ENCODE measurements at regions not wholly inside any gene's neighbourhood (a gene's known extent, or its start where the extent isn't known, plus 50 kb on each side); places are given as distances from the start of the nearest gene placed in this dataset.

DNA sequence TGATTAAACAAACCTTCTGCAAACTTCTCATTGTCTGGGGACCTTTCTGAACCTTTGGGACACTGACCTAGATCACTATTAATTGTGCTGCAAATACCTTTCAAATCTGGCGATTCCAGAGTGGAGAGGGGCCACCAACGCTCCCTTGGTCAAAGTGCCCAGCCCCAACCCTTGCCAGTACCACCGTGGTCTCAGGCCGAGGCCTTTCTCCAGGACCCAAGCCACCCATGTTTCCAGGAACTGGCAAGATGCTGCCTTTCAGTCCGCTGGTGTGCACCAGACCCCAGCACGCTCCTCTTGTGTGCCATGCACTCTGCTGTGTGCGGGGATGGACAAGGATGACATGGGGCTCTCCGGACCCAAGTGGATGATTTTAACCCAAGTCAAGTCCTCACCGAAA lies 91.1 kb upstream of the MGMT start:
- no peak for DNase-seq (ENCODE audit: low read depth)

DNA sequence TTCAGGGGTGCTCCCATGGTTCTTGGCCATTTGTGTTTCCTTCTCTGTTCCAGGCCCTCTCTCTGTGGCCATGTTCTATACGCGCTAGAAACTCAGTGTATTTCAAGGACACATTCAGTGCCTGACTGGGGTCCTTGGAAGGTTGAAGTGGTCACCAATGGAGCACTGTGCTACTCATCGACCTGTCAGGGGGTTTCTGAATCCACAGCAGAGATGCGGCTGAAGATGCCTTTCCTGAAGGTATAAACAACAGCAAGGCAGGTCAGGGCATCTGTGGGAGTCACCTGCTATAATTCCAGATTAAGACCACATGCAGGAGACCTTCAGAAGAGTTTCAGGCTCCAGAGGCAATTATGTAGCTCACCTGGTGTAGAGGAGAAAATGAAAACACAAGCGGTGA lies 86.8 kb upstream of the MGMT start:
- DNase-seq (ENCODE audit: low read depth) = no peak

DNA sequence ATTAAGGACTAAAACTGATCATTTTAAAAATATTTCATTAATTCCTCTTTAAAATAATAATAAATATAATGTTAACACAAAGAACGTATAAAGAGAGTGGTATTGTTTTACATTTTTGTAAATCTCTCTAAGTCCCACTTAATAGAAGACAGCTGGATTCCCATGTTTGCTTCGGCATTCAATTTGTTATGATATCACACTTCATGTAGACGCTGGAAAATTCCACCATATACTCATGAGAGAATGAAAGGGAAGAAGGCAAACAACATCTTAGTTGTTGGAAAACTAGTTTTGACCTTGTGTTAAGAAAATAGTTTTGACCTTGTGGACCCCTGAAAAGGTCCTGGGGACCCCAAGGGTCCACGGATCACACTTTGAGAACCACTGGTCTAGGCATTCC lies 85.3 kb upstream of the MGMT start:
- no peak for DNase-seq (ENCODE audit: low read depth)

DNA sequence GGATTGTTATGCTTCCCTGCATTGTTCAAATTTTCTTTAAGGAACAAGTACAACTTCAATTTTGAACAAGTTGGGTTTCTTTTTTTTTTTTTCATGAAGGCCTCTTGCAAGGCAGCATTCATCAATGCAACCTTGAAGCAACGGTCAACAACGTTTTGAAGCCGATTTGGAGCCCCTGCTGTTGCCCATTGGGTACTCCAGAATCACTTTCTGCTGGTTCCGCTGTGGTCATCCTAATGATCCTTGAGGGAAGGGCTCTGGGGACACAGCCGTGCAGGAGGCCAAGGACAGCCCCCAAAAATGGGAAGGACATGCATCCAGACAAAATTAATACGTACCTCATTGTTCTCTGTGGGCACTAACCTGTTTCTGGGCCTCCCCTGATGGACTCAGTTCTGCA lies 84.6 kb upstream of the MGMT start:
- no peak for DNase-seq (ENCODE audit: low read depth)

DNA sequence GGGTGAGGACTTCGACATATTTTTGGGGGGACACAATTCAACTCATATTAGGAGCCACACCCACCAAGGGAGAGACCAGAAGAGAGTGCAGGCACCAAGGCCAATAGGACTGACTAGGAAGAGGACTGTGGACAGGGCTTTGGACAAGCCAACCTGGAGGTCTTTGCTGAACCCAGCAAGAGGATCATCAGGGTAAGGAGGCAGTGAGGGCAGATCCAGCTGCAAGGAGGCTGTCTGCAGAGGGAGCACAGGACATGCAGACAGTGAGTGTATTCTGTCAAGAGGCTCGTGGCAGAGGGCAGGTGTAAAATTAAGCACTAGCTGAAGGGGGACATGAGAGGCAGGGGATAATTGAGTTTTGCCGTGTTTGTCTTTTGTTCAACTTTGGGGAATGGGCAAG lies 83.4 kb upstream of the MGMT start:
- no peak for DNase-seq (ENCODE audit: low read depth)

DNA sequence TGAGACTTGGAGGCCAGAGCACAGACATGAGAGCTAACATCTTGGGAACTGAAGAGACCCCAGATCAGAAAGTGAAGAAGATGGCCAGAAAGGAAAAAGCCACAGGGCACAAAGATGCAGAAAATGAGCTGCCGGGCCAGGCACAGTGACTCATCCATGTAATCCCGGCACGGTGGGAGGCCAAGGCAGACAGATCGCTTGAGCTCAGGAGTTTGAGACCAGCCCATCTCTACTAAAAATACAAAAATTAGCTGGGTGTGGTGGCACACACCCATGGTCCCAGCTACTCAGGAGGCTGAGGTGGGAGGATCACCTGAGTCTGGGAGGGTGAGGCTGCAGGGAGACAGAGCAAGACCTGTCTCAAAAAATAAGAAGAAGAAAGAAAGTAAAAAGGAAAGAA lies 81.4 kb upstream of the MGMT start:
- no peak for DNase-seq (ENCODE audit: low read depth)

DNA sequence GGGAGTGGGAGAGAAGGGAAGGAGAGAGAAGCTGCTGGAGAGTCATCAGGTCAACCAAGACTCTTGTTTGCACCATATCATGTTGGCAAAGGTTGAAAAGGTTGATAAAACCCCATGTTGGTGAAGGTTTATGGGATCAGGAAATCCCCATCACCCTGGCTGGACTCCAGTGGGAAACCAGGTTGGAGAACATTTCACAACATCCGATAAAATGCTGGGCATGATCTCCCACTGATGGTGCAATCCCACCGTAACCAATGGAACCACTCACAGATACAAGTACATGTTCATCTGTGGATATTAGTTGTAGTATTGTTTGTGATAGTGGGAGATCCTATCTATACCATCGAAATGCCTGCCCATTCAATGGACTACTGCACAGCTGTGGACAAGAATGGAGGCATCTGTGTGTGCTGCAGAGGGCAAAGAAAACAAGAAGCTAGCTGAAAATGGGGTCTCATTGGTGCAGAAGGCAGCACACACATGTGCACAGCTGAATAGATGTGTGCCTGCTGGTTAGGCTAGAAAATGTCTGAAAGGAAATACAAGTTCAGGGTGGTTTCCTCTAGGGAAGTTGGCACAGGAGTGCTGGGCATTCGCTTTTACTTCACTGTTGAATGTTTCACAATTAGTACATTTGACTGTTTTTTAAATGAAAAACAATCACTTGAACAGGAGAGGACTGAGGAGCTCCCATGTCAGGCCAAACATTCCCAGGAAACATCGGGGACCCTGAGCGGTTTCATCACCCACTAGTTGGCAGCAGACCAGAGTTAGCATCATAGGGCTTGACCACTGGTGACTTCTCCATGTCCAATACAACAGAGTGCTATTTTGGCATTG lies 80.4 kb upstream of the MGMT start:
- no peak for DNase-seq (ENCODE audit: low read depth)

DNA sequence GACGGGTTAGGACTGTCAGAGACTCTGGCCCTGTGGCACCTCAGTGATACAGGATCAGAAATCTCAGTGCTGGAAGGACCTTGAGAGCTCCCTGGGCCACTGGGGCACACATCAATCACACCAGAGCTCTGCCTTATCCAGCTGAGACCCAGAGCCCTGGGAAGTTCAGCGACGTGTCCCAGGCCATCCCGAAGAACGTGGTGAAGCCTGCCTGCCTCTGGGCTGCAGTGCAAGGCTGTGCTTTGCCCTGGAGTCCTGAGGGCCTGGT lies 79.8 kb upstream of the MGMT start:
- DNase-seq (ENCODE audit: low read depth) = no peak

DNA sequence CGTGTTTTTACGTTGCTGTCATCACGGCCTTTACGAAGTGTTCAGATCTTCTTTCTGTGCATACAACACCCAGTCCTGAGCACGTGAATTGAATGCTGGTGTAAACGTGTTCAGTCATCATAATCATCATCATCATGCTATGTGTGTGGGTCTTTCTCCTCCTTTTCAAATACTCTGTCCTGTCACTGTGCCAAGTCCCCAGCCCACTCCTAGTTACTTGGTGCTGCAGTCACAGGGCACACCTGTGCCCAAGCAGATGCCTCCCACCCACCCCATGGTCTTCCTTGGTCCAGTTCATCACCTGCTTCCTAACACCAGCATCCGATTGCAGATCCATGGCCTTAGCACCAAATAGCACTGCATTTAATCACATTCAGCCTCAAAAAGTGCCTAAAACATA lies 78.6 kb upstream of the MGMT start:
- DNase-seq (ENCODE audit: low read depth) = no peak

DNA sequence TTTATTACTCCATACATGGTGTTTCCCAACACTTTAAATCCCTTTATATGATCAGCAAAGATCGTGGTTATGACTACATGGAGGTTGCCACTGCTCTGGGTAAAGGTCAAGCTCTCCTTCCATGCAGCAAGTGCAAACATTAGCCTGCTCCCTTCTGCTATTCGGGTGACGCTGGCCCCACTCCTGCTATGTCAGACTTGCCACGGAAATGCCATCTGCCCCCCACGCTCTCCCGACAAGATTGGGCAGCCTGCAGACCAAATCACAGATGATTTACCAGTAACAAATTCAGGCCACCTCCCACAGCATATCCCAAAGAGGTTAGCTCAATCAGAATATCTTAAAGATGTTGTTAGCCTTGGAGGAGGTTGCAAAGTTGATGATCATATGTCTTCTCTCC lies 77.8 kb upstream of the MGMT start:
- DNase-seq (ENCODE audit: low read depth) = no peak

DNA sequence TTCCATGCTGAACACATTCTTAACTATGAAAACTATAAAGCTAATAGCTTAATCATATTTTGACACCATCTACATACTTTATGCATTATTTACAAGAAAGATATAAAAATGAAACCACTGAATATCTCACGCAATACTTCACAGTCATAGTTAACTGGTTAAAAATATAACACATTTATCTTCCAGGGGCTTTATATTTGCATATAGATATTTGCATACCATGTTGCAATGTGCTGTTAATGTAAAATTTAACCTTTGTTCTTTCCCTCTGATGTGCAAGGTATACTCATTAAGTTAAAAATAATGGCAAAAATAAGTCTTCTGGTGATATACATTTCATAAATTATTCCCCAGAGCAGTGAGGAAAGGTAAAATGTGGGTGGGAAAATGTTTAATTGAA lies 76.9 kb upstream of the MGMT start:
- DNase-seq (ENCODE audit: low read depth) = no peak

DNA sequence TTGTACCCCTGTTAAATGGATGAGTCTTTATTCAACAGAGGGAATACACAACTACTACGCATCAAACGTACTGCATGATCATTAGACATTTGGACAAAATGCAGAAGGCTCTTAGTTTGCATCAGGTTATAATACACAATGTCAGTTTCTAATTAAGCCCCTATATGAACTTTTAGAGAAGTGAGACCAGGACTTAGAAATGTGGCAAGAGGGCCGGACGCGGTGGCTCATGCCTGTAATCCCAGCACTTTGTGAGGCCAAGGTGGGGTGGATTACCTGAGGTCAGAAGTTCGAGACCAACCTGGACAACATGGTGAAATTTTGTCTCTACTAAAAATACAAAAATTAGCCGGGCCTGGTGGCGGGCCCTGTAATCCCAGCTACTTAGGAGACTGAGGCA lies 76.3 kb upstream of the MGMT start:
- DNase-seq (ENCODE audit: low read depth) = no peak

DNA sequence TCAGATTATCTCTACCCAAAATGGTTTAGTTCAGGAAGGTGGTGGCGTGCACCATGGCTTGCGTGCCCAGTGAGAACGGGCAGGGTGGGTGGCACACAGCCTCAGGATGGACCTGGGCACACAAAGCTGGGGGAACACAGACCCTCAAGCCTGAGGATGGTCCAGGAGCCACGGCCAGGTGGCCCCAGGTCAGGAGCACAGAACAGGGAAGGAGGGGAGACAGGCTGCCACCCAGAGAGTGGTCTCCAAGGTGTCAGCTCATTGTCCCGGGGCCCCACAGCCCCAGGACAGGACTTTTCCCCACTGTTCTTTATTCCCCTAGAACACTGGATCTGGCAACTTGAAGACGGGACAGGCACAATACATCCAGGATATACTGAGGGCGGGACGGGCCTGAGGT lies 75.6 kb upstream of the MGMT start:
- no peak for DNase-seq (ENCODE audit: low read depth)

DNA sequence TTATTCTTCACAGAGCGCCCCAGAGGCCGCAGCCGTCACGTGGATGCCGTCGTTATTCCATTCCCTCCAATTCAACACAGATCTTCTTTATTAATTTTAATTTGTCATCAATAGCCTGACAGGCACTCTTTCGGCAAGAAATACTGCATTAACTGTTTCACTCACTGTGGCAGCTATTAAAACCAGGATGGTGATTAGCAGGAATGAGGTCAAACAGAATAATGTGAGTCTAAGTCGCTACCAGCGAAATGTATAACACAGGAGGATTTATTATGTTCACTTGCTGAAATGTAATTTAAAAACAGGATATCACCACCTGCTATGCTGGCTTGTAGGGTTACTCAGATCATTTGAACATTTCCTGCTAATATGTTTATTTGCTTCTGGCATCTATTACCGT lies 74.2 kb upstream of the MGMT start:
- DNase-seq (ENCODE audit: low read depth) = no peak

DNA sequence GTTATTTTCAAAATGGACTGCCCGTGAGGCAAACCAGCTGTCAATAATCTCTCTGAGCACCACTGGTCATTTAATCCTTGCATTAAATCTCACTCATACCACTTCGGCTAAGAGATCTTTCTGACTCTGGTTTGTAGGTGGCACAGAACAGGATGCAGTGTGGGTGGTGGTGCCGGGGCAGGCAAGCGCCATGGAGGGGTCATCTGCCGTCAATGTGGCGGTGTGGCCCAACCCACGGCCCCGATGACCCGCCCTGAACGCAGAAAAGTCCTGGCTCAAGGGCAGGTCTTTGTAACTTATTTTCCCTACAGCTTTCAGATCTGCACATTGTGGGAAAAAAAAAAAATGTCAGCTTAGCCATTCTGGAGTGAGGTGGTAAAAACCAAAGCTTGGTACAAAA lies 73.2 kb upstream of the MGMT start:
- DNase-seq (ENCODE audit: low read depth) = no peak

DNA sequence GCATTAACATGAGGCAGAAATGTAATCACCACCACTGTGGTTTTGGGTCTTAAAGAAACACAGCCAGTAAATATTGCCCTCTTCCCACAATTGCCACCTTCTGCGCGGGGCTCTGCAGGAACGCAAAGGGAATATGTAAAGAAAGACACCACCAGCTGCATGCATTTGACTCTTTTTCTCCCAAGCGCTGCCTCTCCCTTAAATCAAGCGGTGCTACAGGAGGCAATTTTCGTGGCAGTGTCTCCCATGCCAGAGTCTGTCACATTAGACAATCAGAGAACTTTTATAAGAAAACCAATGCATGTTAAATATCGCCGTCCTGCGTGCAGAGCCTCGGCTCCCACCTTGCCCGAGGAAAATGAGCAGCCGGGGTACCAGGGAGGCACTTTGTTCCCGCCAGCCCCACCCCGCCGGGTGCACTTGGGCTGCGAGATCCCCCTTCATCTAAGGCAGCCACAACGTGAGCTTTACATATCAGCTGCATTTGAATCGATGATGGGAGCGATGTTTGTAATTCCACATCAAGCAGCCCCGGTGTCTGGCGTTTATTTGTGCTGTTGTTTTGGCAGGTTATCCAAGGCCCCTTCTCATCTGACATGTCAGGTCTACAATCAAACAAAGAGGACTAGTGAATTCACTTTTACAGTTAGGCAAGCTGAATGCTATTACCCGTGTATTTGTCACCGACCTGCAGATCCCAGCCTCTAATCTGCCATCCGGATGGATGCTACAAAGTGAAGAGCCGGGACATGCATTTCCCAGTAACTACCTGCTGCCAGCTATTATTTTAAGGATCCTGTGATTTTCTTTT lies 72.3 kb upstream of the MGMT start:
- no peak for DNase-seq (ENCODE audit: low read depth)

DNA sequence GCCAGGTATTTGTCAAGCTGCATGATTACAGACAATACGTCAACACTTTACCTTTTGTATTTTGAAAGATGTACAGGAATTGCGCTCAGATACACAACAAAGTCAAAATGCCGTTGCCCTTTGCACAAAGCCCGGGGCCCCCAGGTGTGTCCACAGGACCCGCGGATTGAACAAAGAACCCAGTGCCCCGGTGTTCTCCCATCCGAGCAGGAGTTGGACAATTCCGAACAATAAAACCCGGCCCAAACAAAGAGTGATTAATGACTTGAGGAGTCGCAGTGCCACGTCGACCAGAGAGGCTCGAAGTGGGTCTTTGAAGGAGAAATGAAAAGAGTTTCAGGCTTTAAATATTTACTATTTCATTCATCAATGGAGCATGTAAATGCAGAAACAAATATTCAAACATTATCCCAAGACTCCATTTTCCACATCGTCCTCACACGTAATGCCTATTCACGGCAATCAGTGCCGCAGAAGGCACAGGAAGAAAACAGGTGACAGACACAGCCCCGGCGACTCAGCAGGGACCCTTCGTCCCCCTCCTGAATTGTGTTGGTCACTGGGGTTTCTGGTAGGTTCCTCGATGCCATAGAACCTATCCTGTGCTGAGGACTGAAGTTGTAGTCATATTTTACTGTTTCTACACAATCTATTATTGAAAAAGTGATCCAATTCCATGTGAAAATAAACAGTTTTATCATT lies 70.9 kb upstream of the MGMT start:
- no peak for DNase-seq (ENCODE audit: low read depth)

DNA sequence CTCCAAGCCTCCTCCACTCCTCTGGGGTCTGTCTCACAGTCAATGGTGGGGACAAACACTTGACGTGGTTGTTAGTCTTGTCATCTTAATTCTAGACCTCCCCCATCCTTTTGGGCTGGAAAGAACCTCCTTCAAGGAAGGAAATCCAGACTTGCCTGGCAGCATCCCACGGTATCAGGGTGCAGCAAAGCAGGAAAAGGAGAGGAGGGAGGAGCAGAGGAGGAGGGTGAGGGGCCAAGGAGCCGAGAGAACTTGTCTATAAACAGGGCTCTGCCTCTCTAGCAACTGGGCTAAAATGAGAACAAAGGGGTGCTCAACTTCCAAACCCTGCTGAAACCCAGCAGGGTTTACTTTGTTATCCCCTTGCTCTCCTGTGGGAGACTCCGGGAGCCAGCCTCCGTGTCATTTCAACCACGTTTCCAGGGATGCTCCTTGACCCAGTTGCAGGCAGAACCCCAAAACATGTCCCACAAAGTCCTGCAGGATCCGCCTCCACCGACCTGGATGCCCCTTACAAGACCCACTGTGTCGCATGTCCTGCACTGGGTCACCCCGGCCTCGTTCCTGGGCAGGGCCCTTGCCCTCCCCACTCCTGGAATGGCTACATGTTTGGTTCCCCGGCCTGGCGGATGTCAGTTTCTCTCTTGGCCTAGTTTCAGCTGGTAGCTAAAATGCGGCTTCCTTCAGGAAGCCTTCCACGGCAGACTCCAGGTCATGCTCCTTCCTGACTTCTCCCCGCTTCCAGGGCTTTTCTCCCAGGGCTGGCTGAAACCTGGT lies 69.7 kb upstream of the MGMT start:
- no peak for DNase-seq (ENCODE audit: low read depth)

DNA sequence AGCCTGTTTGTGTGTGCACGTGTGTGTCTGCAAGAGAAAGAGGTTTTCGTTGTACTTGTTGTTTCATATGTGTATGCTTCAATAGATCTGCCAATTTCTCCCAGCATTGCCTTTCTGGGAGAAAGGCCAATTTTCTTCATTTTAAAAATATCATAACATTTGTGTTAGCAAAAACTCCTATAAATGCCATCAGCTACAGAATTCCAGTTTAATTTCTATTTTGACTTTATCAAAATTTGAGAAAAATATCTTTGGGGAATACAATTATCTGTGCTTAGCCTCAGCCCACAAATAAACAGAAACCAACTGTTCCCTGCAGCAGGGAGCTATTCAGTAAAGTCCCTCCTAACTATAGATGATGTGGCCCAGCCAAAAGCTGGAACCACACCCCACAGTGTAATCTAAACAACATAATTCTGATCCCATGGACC lies 68.3 kb upstream of the MGMT start:
- no peak for DNase-seq (ENCODE audit: low read depth)

DNA sequence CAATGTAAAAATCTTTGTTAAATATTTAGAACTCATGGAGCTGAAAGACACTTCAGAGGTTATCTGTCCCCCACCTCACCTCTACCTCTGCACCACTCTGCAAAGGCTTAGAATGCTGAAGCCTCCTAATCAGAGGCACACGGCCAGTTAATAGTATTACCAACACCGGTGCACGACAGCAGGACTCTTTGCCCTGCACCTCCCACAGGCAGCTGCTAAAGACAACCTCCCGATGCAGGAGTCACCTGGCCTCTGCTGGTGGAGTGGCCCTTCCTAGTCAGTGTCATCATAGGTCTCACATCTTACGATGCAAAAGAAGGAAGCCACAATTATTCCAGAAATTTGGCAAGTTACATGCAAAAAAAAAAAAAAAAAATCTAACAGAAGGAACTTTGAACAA lies 66.6 kb upstream of the MGMT start:
- no peak for DNase-seq (ENCODE audit: low read depth)

DNA sequence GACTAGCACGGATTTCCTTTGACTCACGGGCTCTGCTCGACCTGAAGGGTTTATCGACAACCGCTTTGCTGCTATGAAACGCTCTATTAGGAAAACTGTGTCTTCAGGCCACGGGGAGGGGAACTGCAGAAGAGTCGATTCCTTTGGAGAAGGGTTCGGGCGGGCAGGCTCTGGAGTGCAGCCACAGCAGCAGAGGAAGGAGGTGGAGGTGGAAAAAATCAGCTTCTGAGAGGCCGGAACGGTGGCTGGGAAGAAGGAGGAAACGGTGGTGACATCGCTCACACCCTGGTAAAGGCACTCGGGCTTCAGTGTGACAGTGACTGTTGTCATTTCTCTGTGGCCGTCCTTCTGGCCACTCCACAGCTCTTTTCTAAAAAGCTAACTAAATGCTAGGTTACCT lies 64.6 kb upstream of the MGMT start:
- DNase-seq (ENCODE audit: low read depth) = no peak

DNA sequence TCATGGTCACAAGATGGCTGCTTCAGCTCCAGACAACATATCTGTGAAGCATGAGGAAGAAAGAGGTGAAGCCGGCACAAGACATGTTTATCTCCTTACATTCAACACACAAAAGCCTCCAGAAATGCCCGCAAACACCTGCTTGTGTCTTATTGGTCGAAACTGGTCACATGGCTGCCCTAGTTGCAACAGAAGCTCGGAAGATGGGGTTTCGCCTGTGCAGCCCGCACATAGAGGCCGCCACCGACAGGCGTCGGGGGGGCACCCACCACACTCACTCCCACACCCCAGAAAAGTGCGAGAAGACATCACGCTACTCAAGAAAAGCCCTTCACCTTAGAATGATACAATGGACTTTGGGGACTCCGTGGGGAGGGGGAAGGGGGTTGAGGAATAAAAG lies 63.0 kb upstream of the MGMT start:
- DNase-seq (ENCODE audit: low read depth) = no peak

DNA sequence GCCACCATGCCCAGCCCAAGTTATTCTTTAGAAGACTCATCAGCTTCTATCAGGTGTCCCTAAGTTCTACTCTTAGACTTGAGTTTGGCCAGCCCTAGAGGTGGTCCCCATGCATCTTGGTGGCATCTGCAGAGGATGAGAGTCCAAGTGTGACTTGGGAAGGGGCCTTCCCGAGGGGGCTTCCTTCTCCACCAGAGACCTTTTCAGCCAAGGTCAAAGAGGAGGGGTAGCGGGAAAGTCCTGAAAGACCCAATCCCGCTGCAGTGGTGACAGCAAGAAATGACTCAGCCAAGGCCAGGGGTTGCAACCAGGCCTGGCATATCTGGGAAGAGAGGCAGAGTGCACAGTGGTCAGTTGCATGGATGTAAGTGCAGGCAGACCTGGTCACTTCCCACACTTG lies 61.7 kb upstream of the MGMT start:
- DNase-seq (ENCODE audit: low read depth) = no peak
